ENCODE measurements at regions not wholly inside any gene's neighbourhood (a gene's known extent, or its start where the extent isn't known, plus 50 kb on each side); places are given as distances from the start of the nearest gene placed in this dataset.

DNA sequence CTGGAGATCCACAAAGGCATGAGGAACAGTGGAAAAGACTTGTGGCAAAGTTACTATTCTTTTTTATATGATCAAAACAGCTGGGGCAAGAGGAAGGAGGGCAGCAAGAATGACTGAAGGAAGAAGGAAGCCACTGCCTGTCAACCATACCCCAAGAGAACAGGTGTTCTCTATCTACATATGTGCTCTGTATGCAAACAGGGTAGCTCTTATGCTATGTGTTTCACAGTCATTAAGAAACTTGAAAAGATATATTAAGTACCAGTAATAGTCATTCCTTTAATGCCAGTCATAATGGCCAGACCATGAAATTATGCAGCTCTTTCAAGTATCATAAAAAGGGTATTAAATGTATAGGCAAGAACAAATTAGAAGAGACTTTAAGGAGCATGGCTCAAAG, 363.9 kb downstream of the KLHL13 start:
- H3K4me2 ChIP-seq (ENCODE audit: low read depth, low read length, poor library complexity, severe bottlenecking), result no peak overlapping the region
- no peaks in the 10 kb centered on the region for H3K9me2 ChIP-seq (replicated peaks; ENCODE audit: low read depth, low read length)
- TF ChIP-seq EZH2phosphoT487 (IDR thresholded peaks at IDR 0.05; ENCODE audit: borderline replicate concordance), result no peak
- no peak for TF ChIP-seq CTCF (conservative IDR thresholded peaks at IDR 0.05; ENCODE audit: low read length)
- H4K20me1 ChIP-seq (ENCODE audit: insufficient read depth, low read length, poor library complexity, severe bottlenecking), result no peaks in the 10 kb centered on the region
- H2AFZ ChIP-seq (ENCODE audit: low read length), result no peak overlapping the region
- no peaks in the 10 kb centered on the region for H3K27me3 ChIP-seq (ENCODE audit: insufficient read depth, low read length, poor library complexity, severe bottlenecking)
- H3K4me1 ChIP-seq (ENCODE audit: insufficient read depth, low read length, poor library complexity, severe bottlenecking), result no peaks in the 10 kb centered on the region
- no peaks in the 10 kb centered on the region for H3K36me3 ChIP-seq (ENCODE audit: insufficient read depth, low read length)
- no peak overlapping the region for H3K4me3 ChIP-seq (ENCODE audit: low read length, poor library complexity, severe bottlenecking)
- H3K9me3 ChIP-seq (ENCODE audit: insufficient read depth, low read depth, low read length), result no peaks in the 10 kb centered on the region
- no peaks in the 10 kb centered on the region for H3F3A ChIP-seq (ENCODE audit: low read depth)
- no peak overlapping the region for H3K9ac ChIP-seq (ENCODE audit: low read depth, low read length, poor library complexity, severe bottlenecking)
- no peaks in the 10 kb centered on the region for H3K79me2 ChIP-seq (ENCODE audit: insufficient read depth, low read length)

- H3K9me2 ChIP-seq (replicated peaks; ENCODE audit: low read depth, low read length), result no peaks in the 10 kb centered on the region
- no peaks in the 10 kb centered on the region for H3K27me3 ChIP-seq (ENCODE audit: insufficient read depth, low read length, poor library complexity, severe bottlenecking)
- H4K20me1 ChIP-seq (ENCODE audit: insufficient read depth, low read length, poor library complexity, severe bottlenecking), result no peaks in the 10 kb centered on the region
- H3K36me3 ChIP-seq (ENCODE audit: insufficient read depth, low read length), result no peaks in the 10 kb centered on the region
- TF ChIP-seq EZH2phosphoT487 (IDR thresholded peaks at IDR 0.05; ENCODE audit: borderline replicate concordance) (no peak), CTCF (conservative IDR thresholded peaks at IDR 0.05; ENCODE audit: low read length) (no peak)
- H3K79me2 ChIP-seq (ENCODE audit: insufficient read depth, low read length), result no peaks in the 10 kb centered on the region
- H3K4me2 ChIP-seq (ENCODE audit: low read depth, low read length, poor library complexity, severe bottlenecking), result no peak overlapping the region
- no peaks in the 10 kb centered on the region for H3F3A ChIP-seq (ENCODE audit: low read depth)
- no peak overlapping the region for H3K4me3 ChIP-seq (ENCODE audit: low read length, poor library complexity, severe bottlenecking)
- H3K9me3 ChIP-seq (ENCODE audit: insufficient read depth, low read depth, low read length), result no peaks in the 10 kb centered on the region
- no peak overlapping the region for H3K9ac ChIP-seq (ENCODE audit: low read depth, low read length, poor library complexity, severe bottlenecking)
- H3K4me1 ChIP-seq (ENCODE audit: insufficient read depth, low read length, poor library complexity, severe bottlenecking), result no peaks in the 10 kb centered on the region
- H2AFZ ChIP-seq (ENCODE audit: low read length), result no peak overlapping the region
Measured at GRCh38 chrX:117751155-117751554, 365.5 kb downstream of the KLHL13 start.

DNA sequence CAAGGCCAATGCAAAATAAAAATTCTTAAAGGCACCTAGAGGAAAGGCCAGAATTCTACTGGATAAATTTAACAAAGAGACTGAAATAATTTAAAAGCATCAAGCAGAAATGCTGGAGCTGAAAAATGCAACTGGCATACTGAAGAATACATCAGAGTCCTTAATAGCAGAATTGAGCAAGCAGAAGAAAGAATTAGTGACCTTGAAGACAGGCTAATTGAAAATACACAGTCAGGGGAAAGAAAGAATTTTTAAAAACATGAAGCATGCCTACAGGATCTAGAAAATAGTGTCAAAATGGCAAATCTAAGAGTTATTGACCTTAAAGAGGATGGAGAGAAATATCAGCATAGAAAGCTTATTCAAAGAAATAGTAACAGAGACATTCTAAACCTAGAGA, 371.7 kb downstream of the KLHL13 start:
- H3K79me2 ChIP-seq (ENCODE audit: insufficient read depth, low read length), result no peaks in the 10 kb centered on the region
- no peaks in the 10 kb centered on the region for H3K4me1 ChIP-seq (ENCODE audit: insufficient read depth, low read length, poor library complexity, severe bottlenecking)
- no peaks in the 10 kb centered on the region for H3K36me3 ChIP-seq (ENCODE audit: insufficient read depth, low read length)
- no peaks in the 10 kb centered on the region for H3K27me3 ChIP-seq (ENCODE audit: insufficient read depth, low read length, poor library complexity, severe bottlenecking)
- H3K4me3 ChIP-seq (ENCODE audit: low read length, poor library complexity, severe bottlenecking), result no peak overlapping the region
- H4K20me1 ChIP-seq (ENCODE audit: insufficient read depth, low read length, poor library complexity, severe bottlenecking), result no peaks in the 10 kb centered on the region
- no peaks in the 10 kb centered on the region for H3K9me2 ChIP-seq (replicated peaks; ENCODE audit: low read depth, low read length)
- TF ChIP-seq EZH2phosphoT487 (IDR thresholded peaks at IDR 0.05; ENCODE audit: borderline replicate concordance) (no peak), CTCF (conservative IDR thresholded peaks at IDR 0.05; ENCODE audit: low read length) (no peak)
- no peak overlapping the region for H3K9ac ChIP-seq (ENCODE audit: low read depth, low read length, poor library complexity, severe bottlenecking)
- H3K9me3 ChIP-seq (ENCODE audit: insufficient read depth, low read depth, low read length), result no peaks in the 10 kb centered on the region
- H3K4me2 ChIP-seq (ENCODE audit: low read depth, low read length, poor library complexity, severe bottlenecking), result no peak overlapping the region
- no peaks in the 10 kb centered on the region for H3F3A ChIP-seq (ENCODE audit: low read depth)
- no peak overlapping the region for H2AFZ ChIP-seq (ENCODE audit: low read length)
